ENCODE measurements at regions not wholly inside any gene's neighbourhood (a gene's known extent, or its start where the extent isn't known, plus 50 kb on each side); places are given as distances from the start of the nearest gene placed in this dataset.

GRCh38 chr10:70966646-70967553 lies 78.5 kb upstream of the PCBD1 start:
- TF ChIP-seq SIN3A (IDR thresholded peaks at IDR 0.05; ENCODE audit: borderline replicate concordance, low read depth, low read length) (no peak), CTCF (IDR thresholded peaks at IDR 0.05) (no peak), CHD2 (IDR thresholded peaks at IDR 0.05; ENCODE audit: low read length, partially characterized antibody) (no peak), NRF1 (IDR thresholded peaks at IDR 0.05; ENCODE audit: low read depth, low read length) (no peak), FOXJ3 (CRISPR knock-in tag; IDR thresholded peaks at IDR 0.05) (no peak), TAF1 (IDR thresholded peaks at IDR 0.05; ENCODE audit: borderline replicate concordance, low read depth, low read length) (no peak), EP300 (IDR thresholded peaks at IDR 0.05; ENCODE audit: borderline replicate concordance in 1 of 2, low read depth in 1 of 2, low read length in 1 of 2) (no peak), NFIC (IDR thresholded peaks at IDR 0.05; ENCODE audit: borderline replicate concordance) (no peak), REST (IDR thresholded peaks at IDR 0.05; ENCODE audit: low read depth, low read length) (no peak), POLR2AphosphoS5 (IDR thresholded peaks at IDR 0.05; ENCODE audit: low read depth, low read length) (no peak)
